ENCODE measurements at regions not wholly inside any gene's neighbourhood (a gene's known extent, or its start where the extent isn't known, plus 50 kb on each side); places are given as distances from the start of the nearest gene placed in this dataset.
"Not testable (repeated sequence)": the region's sequence is repeated elsewhere in the genome, so short reads cannot be mapped to it uniquely, and the experiment has no call there.

DNA sequence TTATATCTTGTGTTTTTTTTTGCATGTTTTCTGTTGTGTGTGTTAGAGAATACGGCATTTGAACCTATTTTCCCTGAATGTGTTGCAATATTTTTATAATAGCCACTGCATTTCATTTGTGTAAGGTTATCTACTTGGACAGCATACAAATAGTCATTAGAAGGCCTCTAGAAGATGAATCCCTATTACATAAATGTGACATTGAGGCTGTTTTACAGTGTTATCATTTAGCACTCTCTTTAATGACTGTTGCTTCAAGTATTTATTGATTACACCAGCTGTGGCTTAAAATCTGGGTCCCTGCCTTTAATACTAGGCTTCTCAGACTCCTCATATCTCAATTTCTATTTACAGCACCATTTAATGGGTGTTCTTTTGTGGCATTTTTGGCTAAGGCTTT is 465.8 kb downstream of the FRK start:
- peak; percentile 42 for ATAC-seq
- intact Hi-C loops (cut with micrococcal nuclease): no loop called here

GRCh38 chr6:115592025-115592424 is 468.7 kb downstream of the FRK start:
- no peak for DNase-seq
- ATAC-seq: no peak
- intact Hi-C loops (cut with micrococcal nuclease): no loop called here

More for the DNA sequence above, 465.8 kb downstream of the FRK start:
- DNase-seq: no peak

GRCh38 chr6:115589072-115589471 is 471.6 kb downstream of the FRK start:
- ATAC-seq; intact Hi-C loops (cut with micrococcal nuclease); DNase-seq: not testable (repeated sequence)

DNA sequence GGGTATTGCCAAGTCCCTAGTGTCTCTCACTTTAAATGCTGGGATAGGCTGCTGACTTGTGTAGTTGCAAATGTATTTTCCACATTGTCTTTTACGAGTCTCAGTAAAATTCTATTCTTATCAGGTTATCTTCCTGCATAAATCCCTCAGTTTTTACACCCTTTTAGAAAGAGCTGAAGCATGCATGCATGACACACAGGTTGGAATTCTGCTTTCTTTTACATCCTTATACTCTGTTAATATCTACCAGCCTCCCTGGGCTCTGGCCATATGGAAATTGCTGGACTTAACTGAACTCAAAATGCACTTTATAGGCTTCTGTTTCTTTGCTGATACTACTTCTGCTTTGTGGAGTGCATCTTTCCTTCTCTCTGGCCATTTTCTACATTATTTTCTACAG is 477.4 kb downstream of the FRK start:
- DNase-seq (no peak), ATAC-seq (no peak)
- intact Hi-C loops (cut with micrococcal nuclease): no loop called here

GRCh38 chr6:115582386-115582785 is 478.3 kb downstream of the FRK start:
- ATAC-seq (no peak), DNase-seq (no peak)
- intact Hi-C loops (cut with micrococcal nuclease): no loop called here

GRCh38 chr6:115579565-115579964 is 481.1 kb downstream of the FRK start:
- intact Hi-C loops (cut with micrococcal nuclease); DNase-seq; ATAC-seq: not testable (repeated sequence)

DNA sequence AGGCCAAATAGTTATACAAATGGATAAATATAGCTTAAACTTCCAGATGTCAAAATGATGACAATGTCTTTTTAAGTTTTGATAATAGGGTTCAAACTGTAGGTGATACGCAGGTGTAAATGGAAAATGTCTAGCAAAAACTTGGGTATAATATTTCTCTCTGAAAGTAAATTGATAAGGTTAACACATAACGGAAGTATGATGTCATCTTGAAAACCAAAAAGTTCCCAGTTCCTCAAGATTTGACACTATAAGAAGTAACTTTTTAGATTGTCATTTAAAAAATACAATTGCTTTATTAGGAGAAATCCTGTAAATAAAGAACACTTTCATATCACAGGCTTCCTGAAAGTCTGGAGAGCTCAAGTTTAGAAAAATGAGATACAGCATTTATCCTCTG is 483.4 kb downstream of the FRK start:
- intact Hi-C loops (cut with micrococcal nuclease): no loop called here
- ATAC-seq (no peak), DNase-seq (no peak)

DNA sequence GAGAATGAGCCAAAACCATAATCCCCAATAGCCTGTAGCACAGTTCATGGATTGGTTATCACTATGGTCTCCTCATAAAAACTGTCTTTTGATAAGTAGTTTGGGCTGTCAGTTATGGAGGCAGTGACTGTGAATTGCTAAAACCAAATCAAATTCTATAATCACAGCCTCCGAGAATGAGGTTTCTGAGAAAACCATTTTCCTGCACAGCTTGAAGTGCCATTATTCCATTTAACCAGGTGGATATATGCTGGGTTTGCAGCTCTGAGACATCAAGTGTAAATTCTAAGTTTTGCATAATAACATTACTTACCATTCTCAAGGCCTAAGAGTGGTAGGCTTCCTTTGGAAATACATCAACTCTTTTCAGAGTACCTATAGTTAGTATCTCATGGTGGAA is 485.4 kb downstream of the FRK start:
- DNase-seq (no peak), ATAC-seq (no peak)
- intact Hi-C loops (cut with micrococcal nuclease): no loop called here

GRCh38 chr6:115573861-115574260 is 486.8 kb downstream of the FRK start:
- ATAC-seq: no peak
- intact Hi-C loops (cut with micrococcal nuclease): no loop called here
- DNase-seq: no peak

DNA sequence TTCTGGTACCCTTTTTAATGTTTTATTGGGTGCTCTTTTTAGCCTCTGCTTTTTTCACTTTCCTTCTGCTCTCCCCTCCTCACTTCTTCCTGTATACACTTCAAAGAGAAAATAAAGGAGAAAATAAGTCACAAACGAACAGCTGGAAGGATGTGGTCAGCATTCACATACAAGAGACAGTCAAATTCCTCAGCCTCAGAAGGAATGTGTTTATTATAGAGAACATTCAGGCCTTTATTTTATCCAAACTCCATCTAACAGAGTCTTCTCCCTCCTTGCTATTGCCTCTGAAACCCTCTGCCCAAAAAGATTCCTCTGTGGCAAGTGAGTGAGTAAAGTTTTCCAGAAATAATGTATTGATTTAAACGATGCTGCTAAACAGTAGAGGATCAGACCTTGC is 490.4 kb downstream of the FRK start:
- intact Hi-C loops (cut with micrococcal nuclease): no loop called here
- DNase-seq (no peak), ATAC-seq (no peak)

- intact Hi-C loops (cut with micrococcal nuclease): no loop called here
- ATAC-seq (no peak), DNase-seq (no peak)
Measured at GRCh38 chr6:115554060-115554459, 506.6 kb downstream of the FRK start.

GRCh38 chr6:115551527-115551926 is 509.2 kb downstream of the FRK start:
- no peak for DNase-seq
- intact Hi-C loops (cut with micrococcal nuclease): no loop called here
- no peak for ATAC-seq

DNA sequence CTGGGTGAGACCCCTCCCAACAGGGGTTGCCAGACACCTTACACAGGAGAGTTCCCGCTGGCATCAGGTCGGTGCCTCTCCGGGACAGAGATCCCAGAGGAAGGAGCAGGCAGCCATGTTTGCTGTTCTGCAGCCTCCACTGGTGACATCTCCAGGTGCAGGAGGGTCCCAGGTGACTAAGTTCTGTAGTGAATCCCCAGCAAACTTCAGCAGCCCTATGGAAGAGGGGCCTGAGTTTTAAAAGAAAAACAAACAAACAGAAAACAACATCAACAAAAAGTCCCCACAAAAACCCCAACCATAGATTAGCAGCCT is 515.1 kb downstream of the FRK start:
- DNase-seq: no peak
- no peak for ATAC-seq
- intact Hi-C loops (cut with micrococcal nuclease): no loop called here

GRCh38 chr6:115544765-115545671 is 515.7 kb downstream of the FRK start:
- ATAC-seq (peak; percentile 79), DNase-seq (peak; percentile 41)
- intact Hi-C loops (cut with micrococcal nuclease): no loop called here

DNA sequence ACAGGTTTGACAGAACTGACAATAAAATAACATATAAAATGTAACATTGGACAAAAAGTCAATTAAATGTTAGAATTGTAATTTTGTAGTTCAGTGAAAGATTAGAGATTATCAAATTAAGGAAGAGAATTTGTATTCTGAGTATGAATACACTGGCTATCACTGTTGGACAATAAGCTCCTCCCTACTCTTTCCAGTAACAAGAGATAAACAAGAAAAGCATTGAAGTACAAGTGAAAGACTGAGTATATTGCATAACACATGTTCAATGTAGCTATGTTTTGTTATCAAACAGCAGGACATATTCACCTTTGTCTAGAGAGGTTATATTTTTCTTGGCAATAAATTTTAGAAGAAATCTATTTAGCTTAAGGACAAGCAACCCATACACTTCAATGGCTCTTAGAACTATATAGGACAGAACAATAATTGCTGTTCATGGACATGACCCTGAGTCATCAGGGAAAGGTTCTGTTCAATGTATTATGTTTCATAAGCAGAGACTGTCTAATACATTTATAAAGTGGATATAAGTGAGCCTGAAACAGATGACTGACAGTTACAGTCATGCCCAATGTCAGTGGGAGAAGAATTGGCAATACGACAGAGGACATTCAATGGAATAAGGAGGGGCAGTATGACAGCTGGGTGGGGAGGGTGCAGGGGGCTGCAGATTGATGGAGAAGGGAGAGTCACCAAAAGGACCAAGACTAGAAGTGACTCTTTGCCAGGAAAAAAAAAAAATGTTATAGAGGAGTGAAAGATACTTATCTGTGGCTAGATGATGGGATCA is 520.4 kb downstream of the FRK start:
- no peak for DNase-seq
- no peak for ATAC-seq
- intact Hi-C loops (cut with micrococcal nuclease): no loop called here

GRCh38 chr6:115539531-115539930 is 521.2 kb downstream of the FRK start:
- DNase-seq: no peak
- ATAC-seq: no peak
- intact Hi-C loops (cut with micrococcal nuclease): no loop called here

DNA sequence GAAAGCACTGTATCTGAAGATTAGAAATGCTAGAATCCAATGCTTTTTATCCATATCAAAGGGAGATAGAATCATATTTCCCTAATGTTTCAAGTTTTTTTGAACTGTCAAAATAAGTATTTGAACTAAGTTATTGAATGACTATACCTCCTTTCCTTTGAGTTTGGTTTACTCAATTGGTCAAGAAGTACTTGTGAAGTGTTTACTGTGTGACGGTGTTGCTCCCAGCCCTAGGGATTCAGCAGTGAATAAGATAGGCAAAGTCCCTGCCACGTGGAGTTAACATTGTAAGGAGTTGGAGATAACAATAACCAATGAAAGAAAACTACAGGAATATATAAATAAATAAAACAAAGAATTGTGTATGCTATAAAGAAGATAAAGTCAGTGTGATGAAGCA is 535.9 kb downstream of the FRK start:
- intact Hi-C loops (cut with micrococcal nuclease): no loop called here
- DNase-seq: no peak
- no peak for ATAC-seq

DNA sequence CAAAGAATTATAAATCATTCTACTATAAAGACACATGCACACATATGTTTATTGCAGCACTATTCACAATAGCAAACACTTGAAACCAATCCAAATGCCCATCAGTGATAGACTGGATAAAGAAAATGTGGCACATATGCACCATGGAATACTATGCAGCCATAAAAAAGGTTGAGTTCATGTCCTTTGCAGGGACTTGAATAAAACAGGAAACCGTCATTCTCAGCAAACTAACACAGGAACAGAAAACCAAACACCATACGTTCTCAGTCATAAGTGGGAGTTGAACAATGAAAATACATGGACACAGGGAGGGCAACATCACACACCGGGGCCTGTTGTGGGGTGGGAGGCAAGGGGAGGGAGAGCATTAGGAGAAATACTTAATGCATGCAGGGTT is 538.9 kb downstream of the FRK start:
- DNase-seq; intact Hi-C loops (cut with micrococcal nuclease); ATAC-seq: not testable (repeated sequence)

GRCh38 chr6:115514656-115515055 is 546.0 kb downstream of the FRK start:
- ATAC-seq (no peak), DNase-seq (no peak)
- intact Hi-C loops (cut with micrococcal nuclease): no loop called here

- intact Hi-C loops (cut with micrococcal nuclease): no loop called here
- ATAC-seq: no peak
- DNase-seq: no peak
Measured at GRCh38 chr6:115512923-115513322, 547.8 kb downstream of the FRK start.

DNA sequence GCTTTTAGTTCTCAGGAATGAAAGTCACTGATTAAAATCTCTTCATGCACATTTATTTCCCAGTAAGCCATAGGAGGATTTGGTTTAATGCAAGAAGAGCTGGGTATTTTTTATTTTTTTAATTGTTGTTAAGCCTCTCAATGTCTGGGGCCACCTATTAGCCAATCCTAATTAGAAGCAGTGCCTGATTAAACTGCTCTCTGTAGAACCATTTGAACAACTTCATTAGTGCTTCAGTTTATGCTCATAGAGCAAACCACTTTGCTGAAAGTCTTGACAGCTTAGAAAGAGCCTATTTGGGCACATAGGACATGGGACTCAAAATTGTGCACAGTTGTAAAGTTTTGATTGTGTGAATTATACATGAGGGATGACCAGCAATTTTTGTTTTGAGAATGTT is 548.9 kb downstream of the FRK start:
- DNase-seq: no peak
- ATAC-seq: no peak
- intact Hi-C loops (cut with micrococcal nuclease): no loop called here
